Skeletal muscle satellite cell (primary cell): ENCODE measurements at regions not wholly inside any gene's neighbourhood (a gene's known extent, or its start where the extent isn't known, plus 50 kb on each side); places are given as distances from the start of the nearest gene placed in this dataset.
"Not testable (repeated sequence)": the region's sequence is repeated elsewhere in the genome, so short reads cannot be mapped to it uniquely, and the experiment has no call there.

Experiments
- H3K27me3 ChIP-seq: 2 replicates; pipeline ENCODE4 v1.7.0; 2013; ENCODE audit warnings: low read length; ENCODE audit not compliant: control insufficient read depth, insufficient read depth
- H3K36me3 ChIP-seq: 2 replicates; pipeline ENCODE4 v1.7.0; 2013; ENCODE audit warnings: mild to moderate bottlenecking, control low read depth, low read length; ENCODE audit not compliant: insufficient read depth
- H3K4me1 ChIP-seq: 2 replicates; pipeline ENCODE4 v1.7.0; 2013; ENCODE audit warnings: low read length; ENCODE audit not compliant: control insufficient read depth, insufficient read depth
- H3K4me2 ChIP-seq: 2 replicates; pipeline ENCODE4 v1.7.0; 2013; ENCODE audit warnings: mild to moderate bottlenecking, low read length
- H3K4me3 ChIP-seq: 2 replicates; pipeline ENCODE4 v1.7.0; 2013; ENCODE audit warnings: low read length
- H3K9ac ChIP-seq: 2 replicates; pipeline ENCODE4 v1.7.0; 2013; ENCODE audit warnings: mild to moderate bottlenecking, low read depth, low read length, moderate library complexity
- H3K9me3 ChIP-seq: replicated peaks from 2 replicates; pipeline ENCODE4 v1.7.0; 2013; ENCODE audit warnings: mild to moderate bottlenecking, control low read depth, low read length

- no peak overlapping the region for H3K4me3 ChIP-seq
- no peaks in the 10 kb centered on the region for H3K36me3 ChIP-seq
- no peaks in the 10 kb centered on the region for H3K27me3 ChIP-seq
- no peak overlapping the region for H3K9ac ChIP-seq
- H3K9me3 ChIP-seq, result no peaks in the 10 kb centered on the region
- H3K4me1 ChIP-seq, result peaks cover 3% of the 10 kb centered on the region
- H3K4me2 ChIP-seq, result no peak overlapping the region
These were observed 149.9 kb upstream of the FBN2 start for GRCh38 chr5:128687930-128688329.

- Histone ChIP-seq H3K27me3 (no peaks in the 10 kb centered on the region), H3K4me1 (no peaks in the 10 kb centered on the region), H3K4me2 (no peak overlapping the region), H3K36me3 (no peaks in the 10 kb centered on the region), H3K4me3 (no peak overlapping the region), H3K9me3 (no peaks in the 10 kb centered on the region), H3K9ac (no peak overlapping the region)
These were observed 155.7 kb upstream of the FBN2 start for GRCh38 chr5:128693764-128694163.

- Histone ChIP-seq H3K4me3 (no peak overlapping the region), H3K27me3 (no peaks in the 10 kb centered on the region), H3K4me2 (no peak overlapping the region), H3K36me3 (no peaks in the 10 kb centered on the region), H3K9ac (no peak overlapping the region), H3K9me3 (no peaks in the 10 kb centered on the region), H3K4me1 (no peaks in the 10 kb centered on the region)
These were observed 157.9 kb upstream of the FBN2 start for GRCh38 chr5:128695791-128696530.

- Histone ChIP-seq H3K9ac (no peak overlapping the region), H3K4me2 (no peak overlapping the region), H3K9me3 (no peaks in the 10 kb centered on the region), H3K27me3 (no peaks in the 10 kb centered on the region), H3K4me3 (no peak overlapping the region), H3K36me3 (no peaks in the 10 kb centered on the region), H3K4me1 (no peaks in the 10 kb centered on the region)
These were observed 163.3 kb upstream of the FBN2 start for GRCh38 chr5:128701301-128701700.

- Histone ChIP-seq H3K4me1 (no peaks in the 10 kb centered on the region), H3K27me3 (no peaks in the 10 kb centered on the region), H3K9ac (no peak overlapping the region), H3K4me3 (no peak overlapping the region), H3K4me2 (no peak overlapping the region), H3K9me3 (no peaks in the 10 kb centered on the region), H3K36me3 (no peaks in the 10 kb centered on the region)
These were observed 165.3 kb upstream of the FBN2 start for GRCh38 chr5:128703322-128703721.

- no peaks in the 10 kb centered on the region for H3K36me3 ChIP-seq
- H3K4me2 ChIP-seq, result no peak overlapping the region
- H3K4me1 ChIP-seq, result no peaks in the 10 kb centered on the region
- H3K9me3 ChIP-seq, result no peaks in the 10 kb centered on the region
- no peak overlapping the region for H3K4me3 ChIP-seq
- H3K9ac ChIP-seq, result no peak overlapping the region
- no peaks in the 10 kb centered on the region for H3K27me3 ChIP-seq
These were observed 168.2 kb upstream of the FBN2 start for GRCh38 chr5:128706269-128706668.

- no peaks in the 10 kb centered on the region for H3K27me3 ChIP-seq
- no peak overlapping the region for H3K4me3 ChIP-seq
- H3K4me2 ChIP-seq, result no peak overlapping the region
- no peak overlapping the region for H3K9ac ChIP-seq
- H3K4me1 ChIP-seq, result no peaks in the 10 kb centered on the region
- H3K36me3 ChIP-seq, result no peaks in the 10 kb centered on the region
- no peaks in the 10 kb centered on the region for H3K9me3 ChIP-seq
These were observed 170.8 kb upstream of the FBN2 start for GRCh38 chr5:128708841-128709240.

- H3K9ac ChIP-seq, result no peak overlapping the region
- no peak overlapping the region for H3K4me2 ChIP-seq
- H3K9me3 ChIP-seq, result no peaks in the 10 kb centered on the region
These were observed 173.2 kb upstream of the FBN2 start for GRCh38 chr5:128711216-128711615.

GRCh38 chr5:128714551-128714950 lies 176.5 kb upstream of the FBN2 start:
- no peaks in the 10 kb centered on the region for H3K36me3 ChIP-seq
- no peak overlapping the region for H3K4me2 ChIP-seq
- H3K4me1 ChIP-seq, result no peaks in the 10 kb centered on the region
- H3K9me3 ChIP-seq, result no peaks in the 10 kb centered on the region
- H3K27me3 ChIP-seq, result no peaks in the 10 kb centered on the region
- H3K4me3 ChIP-seq, result no peak overlapping the region
- H3K9ac ChIP-seq, result no peak overlapping the region

More at GRCh38 chr5:128711216-128711615, 173.2 kb upstream of the FBN2 start:
- Histone ChIP-seq H3K27me3 (no peaks in the 10 kb centered on the region), H3K4me1 (no peaks in the 10 kb centered on the region), H3K4me3 (no peak overlapping the region), H3K36me3 (no peaks in the 10 kb centered on the region)

GRCh38 chr5:128722551-128722950 lies 184.5 kb upstream of the FBN2 start:
- Histone ChIP-seq H3K4me1 (no peaks in the 10 kb centered on the region), H3K4me3 (no peak overlapping the region), H3K9me3 (no peaks in the 10 kb centered on the region), H3K4me2 (no peak overlapping the region), H3K36me3 (no peaks in the 10 kb centered on the region), H3K9ac (no peak overlapping the region), H3K27me3 (no peaks in the 10 kb centered on the region)

GRCh38 chr5:128730021-128730420 lies 192.0 kb upstream of the FBN2 start:
- H3K4me2 ChIP-seq, H3K9ac ChIP-seq, H3K4me1 ChIP-seq, H3K27me3 ChIP-seq, H3K36me3 ChIP-seq, H3K9me3 ChIP-seq, H3K4me3 ChIP-seq: not testable (repeated sequence)

- not testable (repeated sequence) for H3K9me3 ChIP-seq, H3K4me3 ChIP-seq, H3K4me2 ChIP-seq, H3K36me3 ChIP-seq, H3K4me1 ChIP-seq, H3K9ac ChIP-seq, H3K27me3 ChIP-seq
These were observed 197.6 kb upstream of the FBN2 start for GRCh38 chr5:128735656-128736055.
